Natural killer cell treated with Interleukin-12 subunit alpha and Interleukin-12 subunit beta and Interleukin-15 and Interleukin-18, amount 100 ng/mL, for 72 hours (primary cell): ENCODE measurements at regions not wholly inside any gene's neighbourhood (a gene's known extent, or its start where the extent isn't known, plus 50 kb on each side); places are given as distances from the start of the nearest gene placed in this dataset.
"Not testable (repeated sequence)": the region's sequence is repeated elsewhere in the genome, so short reads cannot be mapped to it uniquely, and the experiment has no call there.

ENCODE experiments used
- ATAC-seq, 2 donors: fragments of 150-1000 bp; cut with Tn5 transposase in 1 of 2; sonication (Bioruptor Pico), chemical (Tn5 transposase) in 1 of 2; 2 replicates each; pipeline ENCODE4 v1.10.0; 2021
- DNase-seq: peaks from one replicate; pipeline ENCODE4 v3.0.0; 2022; ENCODE audit warnings: low spot score
- H3K27ac Mint-ChIP-seq, 2 donors: 1 replicate in 1 of 2; 2 replicates in 1 of 2; pipeline ENCODE4 v1.8.0; 2022; ENCODE audit warnings: mixed read lengths in 2 of 2, mild to moderate bottlenecking in 1 of 2, moderate library complexity in 1 of 2
- H3K27me3 Mint-ChIP-seq, 2 donors: 1 replicate in 1 of 2; 2 replicates in 1 of 2; pipeline ENCODE4 v1.8.0; 2022; ENCODE audit warnings: mixed read lengths in 2 of 2
- H3K36me3 Mint-ChIP-seq: one replicate; pipeline ENCODE4 v1.8.0; 2022; ENCODE audit warnings: mixed read lengths
- H3K4me1 Mint-ChIP-seq, 2 donors: 1 replicate in 1 of 2; 2 replicates in 1 of 2; pipeline ENCODE4 v1.8.0; 2022; ENCODE audit warnings: low read depth in 2 of 2, mixed read lengths in 2 of 2, mild to moderate bottlenecking in 1 of 2
- H3K4me3 Mint-ChIP-seq: one replicate; pipeline ENCODE4 v1.8.0; 2022; ENCODE audit warnings: mixed read lengths
- H3K9me3 Mint-ChIP-seq: 2 replicates; pipeline ENCODE4 v1.8.0; 2022; ENCODE audit warnings: mixed read lengths

- no peak for DNase-seq
- Mint-ChIP-seq H3K27ac (no peak overlapping the region), H3K9me3 (no peaks in the 10 kb centered on the region), H3K27me3 (peaks cover 26 to 42% of the 10 kb centered on the region in 2 donors), H3K4me1 (no peaks in the 10 kb centered on the region), H3K4me3 (no peak overlapping the region), H3K36me3 (no peaks in the 10 kb centered on the region)
- ATAC-seq: no peak
Measured at GRCh38 chr4:151858356-151858755, 97.5 kb upstream of the GATB start.

GRCh38 chr4:151857368-151857767 is 96.6 kb upstream of the GATB start:
- H3K4me1 Mint-ChIP-seq: no peaks in the 10 kb centered on the region
- DNase-seq (no peak), ATAC-seq (no peak)
- no peak overlapping the region for H3K27ac Mint-ChIP-seq
- H3K36me3 Mint-ChIP-seq: no peaks in the 10 kb centered on the region
- H3K27me3 Mint-ChIP-seq: peaks cover 26 to 52% of the 10 kb centered on the region in 2 donors
- H3K4me3 Mint-ChIP-seq: no peak overlapping the region
- no peaks in the 10 kb centered on the region for H3K9me3 Mint-ChIP-seq

GRCh38 chr4:151855747-151856146 is 94.9 kb upstream of the GATB start:
- Mint-ChIP-seq H3K27ac (no peak overlapping the region), H3K36me3 (no peaks in the 10 kb centered on the region), H3K4me1 (no peaks in the 10 kb centered on the region), H3K4me3 (no peak overlapping the region), H3K9me3 (no peaks in the 10 kb centered on the region), H3K27me3 (peaks cover 30 to 53% of the 10 kb centered on the region in 2 donors)
- DNase-seq: no peak
- ATAC-seq: no peak

GRCh38 chr4:151854731-151855130 is 93.9 kb upstream of the GATB start:
- peaks cover 28 to 52% of the 10 kb centered on the region in 2 donors for H3K27me3 Mint-ChIP-seq

GRCh38 chr4:151853034-151853433 is 92.2 kb upstream of the GATB start:
- H3K4me3 Mint-ChIP-seq: no peak overlapping the region
- DNase-seq (no peak), ATAC-seq (no peak)
- H3K4me1 Mint-ChIP-seq: no peaks in the 10 kb centered on the region
- H3K27me3 Mint-ChIP-seq: peaks cover 29 to 44% of the 10 kb centered on the region in 2 donors
- no peaks in the 10 kb centered on the region for H3K9me3 Mint-ChIP-seq
- no peak overlapping the region for H3K27ac Mint-ChIP-seq
- H3K36me3 Mint-ChIP-seq: no peaks in the 10 kb centered on the region

More at GRCh38 chr4:151854731-151855130, 93.9 kb upstream of the GATB start:
- ATAC-seq (no peak), DNase-seq (no peak)
- no peaks in the 10 kb centered on the region for H3K36me3 Mint-ChIP-seq
- no peak overlapping the region for H3K4me3 Mint-ChIP-seq
- H3K4me1 Mint-ChIP-seq: no peaks in the 10 kb centered on the region
- H3K9me3 Mint-ChIP-seq: no peaks in the 10 kb centered on the region
- H3K27ac Mint-ChIP-seq: no peak overlapping the region

- Mint-ChIP-seq H3K4me1 (no peaks in the 10 kb centered on the region), H3K27ac (no peak overlapping the region), H3K4me3 (no peak overlapping the region), H3K36me3 (no peaks in the 10 kb centered on the region), H3K27me3 (peaks cover 23 to 43% of the 10 kb centered on the region in 2 donors), H3K9me3 (no peaks in the 10 kb centered on the region)
- DNase-seq: no peak
- ATAC-seq: no peak
Measured at GRCh38 chr4:151852202-151852601, 91.4 kb upstream of the GATB start.

GRCh38 chr4:151851354-151851753 is 90.5 kb upstream of the GATB start:
- H3K27ac Mint-ChIP-seq: no peak overlapping the region
- no peak overlapping the region for H3K4me3 Mint-ChIP-seq
- ATAC-seq (no peak), DNase-seq (no peak)
- peaks cover 24 to 45% of the 10 kb centered on the region in 2 donors for H3K27me3 Mint-ChIP-seq
- H3K36me3 Mint-ChIP-seq: no peaks in the 10 kb centered on the region
- no peaks in the 10 kb centered on the region for H3K4me1 Mint-ChIP-seq
- no peaks in the 10 kb centered on the region for H3K9me3 Mint-ChIP-seq

GRCh38 chr4:151850791-151851213 is 90.0 kb upstream of the GATB start:
- H3K4me3 Mint-ChIP-seq: no peak overlapping the region
- no peaks in the 10 kb centered on the region for H3K9me3 Mint-ChIP-seq
- H3K36me3 Mint-ChIP-seq: no peaks in the 10 kb centered on the region
- no peak for DNase-seq
- peaks cover 23 to 46% of the 10 kb centered on the region in 2 donors for H3K27me3 Mint-ChIP-seq
- H3K27ac Mint-ChIP-seq: no peak overlapping the region
- no peak for ATAC-seq
- no peaks in the 10 kb centered on the region for H3K4me1 Mint-ChIP-seq

- DNase-seq, H3K4me1 Mint-ChIP-seq, ATAC-seq, H3K36me3 Mint-ChIP-seq, H3K27ac Mint-ChIP-seq, H3K4me3 Mint-ChIP-seq, H3K9me3 Mint-ChIP-seq: not testable (repeated sequence)
- peaks cover 20 to 28% of the 10 kb centered on the region in 2 donors for H3K27me3 Mint-ChIP-seq
Measured at GRCh38 chr4:151845551-151845950, 84.7 kb upstream of the GATB start.

- DNase-seq (no peak), ATAC-seq (no peak)
- no peak overlapping the region for H3K27ac Mint-ChIP-seq
- H3K36me3 Mint-ChIP-seq: no peaks in the 10 kb centered on the region
- H3K27me3 Mint-ChIP-seq: peaks cover 18 to 25% of the 10 kb centered on the region in 2 donors
- no peaks in the 10 kb centered on the region for H3K4me1 Mint-ChIP-seq
- no peaks in the 10 kb centered on the region for H3K9me3 Mint-ChIP-seq
- no peak overlapping the region for H3K4me3 Mint-ChIP-seq
Measured at GRCh38 chr4:151842430-151843079, 81.7 kb upstream of the GATB start.

GRCh38 chr4:151841107-151841506 is 80.3 kb upstream of the GATB start:
- Mint-ChIP-seq H3K36me3 (no peaks in the 10 kb centered on the region), H3K27me3 (peaks cover 13 to 25% of the 10 kb centered on the region in 2 donors), H3K27ac (no peak overlapping the region), H3K9me3 (no peaks in the 10 kb centered on the region), H3K4me3 (no peak overlapping the region), H3K4me1 (no peaks in the 10 kb centered on the region)
- DNase-seq (no peak), ATAC-seq (peak in 1 of 2 donors; percentile 28)

- Mint-ChIP-seq H3K27me3 (peaks cover 19 to 27% of the 10 kb centered on the region in 2 donors), H3K27ac (no peak overlapping the region), H3K9me3 (no peaks in the 10 kb centered on the region), H3K4me3 (no peak overlapping the region), H3K4me1 (no peaks in the 10 kb centered on the region), H3K36me3 (no peaks in the 10 kb centered on the region)
- ATAC-seq: no peak
- no peak for DNase-seq
Measured at GRCh38 chr4:151835467-151835866, 74.7 kb upstream of the GATB start.

GRCh38 chr4:151833174-151833573 is 72.4 kb upstream of the GATB start:
- Mint-ChIP-seq H3K27ac (no peak overlapping the region), H3K27me3 (peaks cover 19 to 20% of the 10 kb centered on the region in 2 donors), H3K4me1 (no peaks in the 10 kb centered on the region), H3K4me3 (no peak overlapping the region), H3K9me3 (no peaks in the 10 kb centered on the region), H3K36me3 (no peaks in the 10 kb centered on the region)
- DNase-seq (no peak), ATAC-seq (no peak)

GRCh38 chr4:151831526-151831925 is 70.7 kb upstream of the GATB start:
- no peak for ATAC-seq
- H3K36me3 Mint-ChIP-seq: no peaks in the 10 kb centered on the region
- H3K4me3 Mint-ChIP-seq: no peak overlapping the region
- no peak overlapping the region for H3K27ac Mint-ChIP-seq
- peaks cover 13% of the 10 kb centered on the region in 2 donors for H3K27me3 Mint-ChIP-seq
- no peaks in the 10 kb centered on the region for H3K9me3 Mint-ChIP-seq
- H3K4me1 Mint-ChIP-seq: no peaks in the 10 kb centered on the region
- no peak for DNase-seq

- Mint-ChIP-seq H3K4me1 (no peaks in the 10 kb centered on the region), H3K36me3 (no peaks in the 10 kb centered on the region), H3K27me3 (peaks cover 12 to 20% of the 10 kb centered on the region in 2 donors), H3K9me3 (no peaks in the 10 kb centered on the region), H3K4me3 (no peak overlapping the region), H3K27ac (no peak overlapping the region)
- no peak for ATAC-seq
- DNase-seq: no peak
Measured at GRCh38 chr4:151830168-151830567, 69.4 kb upstream of the GATB start.
